GM23338 (cell line): ENCODE measurements at regions not wholly inside any gene's neighbourhood (a gene's known extent, or its start where the extent isn't known, plus 50 kb on each side); places are given as distances from the start of the nearest gene placed in this dataset.

ENCODE experiments used
- ATAC-seq: fragments of 200-7000 bp; cut with Tn5 transposase; 3 replicates; pipeline ENCODE4 v1.9.1; 2020
- DNase-seq: peaks from one replicate; pipeline ENCODE4 v3.0.0-alpha.2; 2015; ENCODE audit warnings: low spot score
- H2AFZ ChIP-seq: fragments of 200-600 bp; sonication (generic); 2 replicates; pipeline ENCODE4 v1.8.0; 2016; ENCODE audit warnings: antibody characterized with exemption, mild to moderate bottlenecking, moderate library complexity
- H3F3A ChIP-seq: fragments of 200-600 bp; sonication (generic); replicated peaks from 2 replicates; pipeline ENCODE4 v1.8.0; 2017; ENCODE audit warnings: antibody characterized with exemption, mixed run types, low read depth
- H3K27ac ChIP-seq: fragments of 200-600 bp; sonication (generic); 2 replicates; pipeline ENCODE4 v1.6.1; 2016; ENCODE audit warnings: low read depth
- H3K27me3 ChIP-seq: fragments of 200-600 bp; sonication (generic); 2 replicates; pipeline ENCODE4 v1.8.0; 2016; ENCODE audit warnings: mild to moderate bottlenecking, mixed run types, moderate library complexity; ENCODE audit not compliant: insufficient read depth
- H3K36me3 ChIP-seq: fragments of 200-600 bp; sonication (generic); 2 replicates; pipeline ENCODE4 v1.8.0; 2016; ENCODE audit warnings: mild to moderate bottlenecking; ENCODE audit not compliant: insufficient read depth
- H3K4me1 ChIP-seq: fragments of 200-600 bp; sonication (generic); 2 replicates; pipeline ENCODE4 v1.8.0; 2016; ENCODE audit warnings: mild to moderate bottlenecking, moderate library complexity; ENCODE audit not compliant: insufficient read depth
- H3K4me2 ChIP-seq: fragments of 200-600 bp; sonication (generic); 2 replicates; pipeline ENCODE4 v1.7.1; 2017; ENCODE audit warnings: mixed run types
- H3K4me3 ChIP-seq: fragments of 200-600 bp; sonication (generic); 2 replicates; pipeline ENCODE4 v1.6.1; 2016; ENCODE audit warnings: mixed run types
- H3K79me2 ChIP-seq: fragments of 200-600 bp; sonication (generic); replicated peaks from 2 replicates; pipeline ENCODE4 v1.8.0; 2017; ENCODE audit warnings: mild to moderate bottlenecking; ENCODE audit not compliant: insufficient read depth
- H3K9me2 ChIP-seq: fragments of 200-600 bp; sonication (generic); 2 replicates; pipeline ENCODE4 v1.8.0; 2017; ENCODE audit not compliant: insufficient read depth
- H4K20me1 ChIP-seq: fragments of 200-600 bp; sonication (generic); replicated peaks from 2 replicates; pipeline ENCODE4 v1.8.0; 2017; ENCODE audit warnings: mild to moderate bottlenecking; ENCODE audit not compliant: insufficient read depth
- H3K27ac Mint-ChIP-seq: 2 replicates; pipeline ENCODE4 v1.8.0; 2020; ENCODE audit warnings: inconsistent platforms, mild to moderate bottlenecking, moderate library complexity, mixed read lengths
- H3K27me3 Mint-ChIP-seq: 3 replicates; pipeline ENCODE4 v1.8.0; 2022; ENCODE audit warnings: low read depth, mild to moderate bottlenecking, moderate library complexity, mixed read lengths, inconsistent platforms; ENCODE audit not compliant: insufficient read depth, poor library complexity
- H3K36me3 Mint-ChIP-seq: 3 replicates; pipeline ENCODE4 v1.8.0; 2021; ENCODE audit warnings: low read depth, mild to moderate bottlenecking, inconsistent platforms, moderate library complexity, mixed read lengths
- H3K4me1 Mint-ChIP-seq: 3 replicates; pipeline ENCODE4 v1.8.0; 2020; ENCODE audit warnings: mild to moderate bottlenecking, inconsistent platforms, mixed read lengths
- H3K4me3 Mint-ChIP-seq: 3 replicates; pipeline ENCODE4 v1.8.0; 2021; ENCODE audit warnings: moderate library complexity, mild to moderate bottlenecking, inconsistent platforms, mixed read lengths
- H3K9me3 Mint-ChIP-seq: 3 replicates; pipeline ENCODE4 v1.8.0; 2020; ENCODE audit warnings: moderate library complexity, mild to moderate bottlenecking, inconsistent platforms, mixed read lengths
- CREB1 ChIP-seq: fragments of 250-450 bp; sonication (Bioruptor Pico); IDR thresholded peaks from 2 replicates; pipeline ENCODE4 v1.5.0; 2020; ENCODE audit warnings: low read depth, mild to moderate bottlenecking, moderate library complexity
- CTCF ChIP-seq, 2 experiments: fragments of 200-600 bp in 1 of 2; sonication (generic) in 1 of 2; conservative IDR thresholded peaks; 2 replicates each; pipeline versions ENCODE4 v1.5.1 to v1.6.1; 2016 to 2017; ENCODE audit warnings: antibody characterized with exemption in 2 of 2, low read depth in 2 of 2, mild to moderate bottlenecking in 2 of 2, moderate library complexity in 1 of 2
- ETS1 ChIP-seq: IDR thresholded peaks from 2 replicates; pipeline ENCODE4 v1.6.1; 2016; ENCODE audit warnings: antibody characterized with exemption
- EZH2 ChIP-seq: fragments of 200-600 bp; sonication (generic); IDR thresholded peaks from one replicate; pipeline ENCODE4 v1.8.0; 2017; ENCODE audit warnings: antibody characterized with exemption, mild to moderate bottlenecking, low read depth; ENCODE audit not compliant: unreplicated experiment
- EZH2phosphoT487 ChIP-seq: fragments of 200-600 bp; sonication (generic); IDR thresholded peaks from one replicate; pipeline ENCODE4 v1.8.1; 2018; ENCODE audit warnings: antibody characterized with exemption; ENCODE audit not compliant: unreplicated experiment
- JUNB ChIP-seq: IDR thresholded peaks from one replicate; pipeline ENCODE4 v1.6.1; 2016; ENCODE audit warnings: antibody characterized with exemption; ENCODE audit not compliant: unreplicated experiment
- NANOG ChIP-seq: IDR thresholded peaks from 2 replicates; pipeline ENCODE4 v1.6.1; 2016; ENCODE audit warnings: antibody characterized with exemption, borderline replicate concordance
- POLR2AphosphoS5 ChIP-seq: IDR thresholded peaks from 2 replicates; pipeline ENCODE4 v1.6.1; 2016; ENCODE audit warnings: antibody characterized with exemption, low read depth
- REST ChIP-seq: IDR thresholded peaks from one replicate; pipeline ENCODE4 v1.6.1; 2018; ENCODE audit warnings: antibody characterized with exemption; ENCODE audit not compliant: unreplicated experiment
- STAT1 ChIP-seq: IDR thresholded peaks from one replicate; pipeline ENCODE4 v1.6.1; 2016; ENCODE audit warnings: antibody characterized with exemption; ENCODE audit not compliant: unreplicated experiment
- ZNF114 ChIP-seq: fragments of 250-450 bp; sonication (Bioruptor Pico); IDR thresholded peaks from 2 replicates; pipeline ENCODE4 v1.5.0; 2020; ENCODE audit warnings: mild to moderate bottlenecking, moderate library complexity
- ZNF331 ChIP-seq: fragments of 250-450 bp; sonication (Bioruptor Pico); IDR thresholded peaks from 2 replicates; pipeline ENCODE4 v1.5.0; 2020; ENCODE audit warnings: low read depth, mild to moderate bottlenecking, moderate library complexity
- ZNF462 ChIP-seq: fragments of 250-450 bp; sonication (Bioruptor Pico); IDR thresholded peaks from 2 replicates; pipeline ENCODE4 v1.5.0; 2020; ENCODE audit warnings: mild to moderate bottlenecking, moderate library complexity

- Histone ChIP-seq H4K20me1 (no peaks in the 10 kb centered on the region), H3K4me3 (no peak overlapping the region), H3K4me1 (0 out of 2 replicates have a peak, but pooled peaks cover 6% of the 10 kb centered on the region), H3K27me3 (no peaks in the 10 kb centered on the region), H3K27ac (no peak overlapping the region), H2AFZ (no peak overlapping the region), H3K79me2 (no peaks in the 10 kb centered on the region), H3K36me3 (0 out of 2 replicates have a peak, but pooled peaks cover 4% of the 10 kb centered on the region), H3K4me2 (no peak overlapping the region), H3K9me2 (0 out of 2 replicates have a peak, but pooled peaks cover 4% of the 10 kb centered on the region), H3F3A (no peaks in the 10 kb centered on the region)
- DNase-seq = no peak
- no peak for ATAC-seq
- peaks cover 6% of the 10 kb centered on the region for H3K27me3 Mint-ChIP-seq
- peaks cover 30% of the 10 kb centered on the region for H3K9me3 Mint-ChIP-seq
- no peak for TF ChIP-seq ZNF114 (CRISPR knock-in tag)
- TF ChIP-seq JUNB = no peak
- no peak for TF ChIP-seq EZH2
- no peak for TF ChIP-seq EZH2phosphoT487
- TF ChIP-seq REST = no peak
- no peak for TF ChIP-seq CTCF (conservative IDR thresholded peaks at IDR 0.05; ENCODE audit: low read depth in 2 of 2)
- no peak for TF ChIP-seq ZNF331 (CRISPR knock-in tag)
- no peak for TF ChIP-seq ETS1
- no peak for TF ChIP-seq NANOG
- TF ChIP-seq POLR2AphosphoS5 = no peak
- no peak for TF ChIP-seq CREB1
- TF ChIP-seq STAT1 = no peak
- no peak for TF ChIP-seq ZNF462 (CRISPR knock-in tag)
- peaks cover 23% of the 10 kb centered on the region for H3K36me3 Mint-ChIP-seq
- no peak overlapping the region for H3K4me3 Mint-ChIP-seq
- peaks cover 7% of the 10 kb centered on the region for H3K4me1 Mint-ChIP-seq
- no peak overlapping the region for H3K27ac Mint-ChIP-seq
Measured at GRCh38 chr18:77572537-77572936, 322.9 kb downstream of the GALR1 start.
